ENCODE measurements at regions not wholly inside any gene's neighbourhood (a gene's known extent, or its start where the extent isn't known, plus 50 kb on each side); places are given as distances from the start of the nearest gene placed in this dataset.

DNA sequence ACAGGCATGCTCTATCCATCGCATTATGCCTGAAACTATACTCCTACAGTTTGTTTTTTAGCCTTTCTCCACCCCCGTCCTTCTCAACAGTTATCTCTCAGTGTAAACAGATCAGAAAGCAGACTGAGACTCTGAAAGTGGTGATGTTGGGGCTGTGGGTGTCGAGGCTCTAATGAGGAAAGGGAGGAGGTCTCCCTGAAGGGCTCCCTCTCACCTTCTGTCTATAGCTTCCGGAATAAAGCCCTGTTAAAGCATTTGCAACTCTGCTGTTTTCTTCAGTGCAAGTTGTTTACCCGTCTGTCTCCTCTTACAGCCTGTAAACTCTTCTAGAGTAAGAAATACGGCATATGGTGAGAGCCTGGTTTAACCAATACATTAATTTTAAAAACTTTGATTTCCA is 136.7 kb upstream of the SYT4 start:
- TF ChIP-seq, protein P1, sequence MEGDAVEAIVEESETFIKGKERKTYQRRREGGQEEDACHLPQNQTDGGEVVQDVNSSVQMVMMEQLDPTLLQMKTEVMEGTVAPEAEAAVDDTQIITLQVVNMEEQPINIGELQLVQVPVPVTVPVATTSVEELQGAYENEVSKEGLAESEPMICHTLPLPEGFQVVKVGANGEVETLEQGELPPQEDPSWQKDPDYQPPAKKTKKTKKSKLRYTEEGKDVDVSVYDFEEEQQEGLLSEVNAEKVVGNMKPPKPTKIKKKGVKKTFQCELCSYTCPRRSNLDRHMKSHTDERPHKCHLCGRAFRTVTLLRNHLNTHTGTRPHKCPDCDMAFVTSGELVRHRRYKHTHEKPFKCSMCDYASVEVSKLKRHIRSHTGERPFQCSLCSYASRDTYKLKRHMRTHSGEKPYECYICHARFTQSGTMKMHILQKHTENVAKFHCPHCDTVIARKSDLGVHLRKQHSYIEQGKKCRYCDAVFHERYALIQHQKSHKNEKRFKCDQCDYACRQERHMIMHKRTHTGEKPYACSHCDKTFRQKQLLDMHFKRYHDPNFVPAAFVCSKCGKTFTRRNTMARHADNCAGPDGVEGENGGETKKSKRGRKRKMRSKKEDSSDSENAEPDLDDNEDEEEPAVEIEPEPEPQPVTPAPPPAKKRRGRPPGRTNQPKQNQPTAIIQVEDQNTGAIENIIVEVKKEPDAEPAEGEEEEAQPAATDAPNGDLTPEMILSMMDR (IDR thresholded peaks at IDR 0.05; ENCODE audit: insufficient read depth, missing control alignments), result no peak
- DNase-seq (ENCODE audit: insufficient read length, low spot score) (no peak), FAIRE-seq (no peak)

DNA sequence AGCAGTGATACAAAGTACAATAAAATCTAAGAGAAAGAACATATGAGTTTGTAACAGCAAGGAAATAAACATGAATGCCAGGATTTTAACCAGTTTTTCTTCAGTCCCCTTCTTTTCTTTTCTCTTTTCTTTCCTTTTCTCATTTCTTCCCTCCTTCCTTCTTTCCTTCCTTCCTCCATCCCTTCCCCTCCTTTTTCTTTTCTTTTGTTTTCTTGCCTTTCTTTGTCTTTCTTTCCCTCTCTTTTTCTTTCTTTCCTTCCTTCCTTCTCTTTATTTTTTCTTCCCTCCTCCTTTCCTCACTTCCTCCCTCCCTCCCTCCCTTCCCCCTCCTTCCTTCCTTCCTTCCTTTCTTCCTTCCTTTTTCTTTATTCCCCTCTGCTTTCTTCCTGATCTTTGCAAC is 142.8 kb upstream of the SYT4 start:
- DNase-seq (ENCODE audit: insufficient read length, low spot score) (no peak), FAIRE-seq (peak; percentile 56)

DNA sequence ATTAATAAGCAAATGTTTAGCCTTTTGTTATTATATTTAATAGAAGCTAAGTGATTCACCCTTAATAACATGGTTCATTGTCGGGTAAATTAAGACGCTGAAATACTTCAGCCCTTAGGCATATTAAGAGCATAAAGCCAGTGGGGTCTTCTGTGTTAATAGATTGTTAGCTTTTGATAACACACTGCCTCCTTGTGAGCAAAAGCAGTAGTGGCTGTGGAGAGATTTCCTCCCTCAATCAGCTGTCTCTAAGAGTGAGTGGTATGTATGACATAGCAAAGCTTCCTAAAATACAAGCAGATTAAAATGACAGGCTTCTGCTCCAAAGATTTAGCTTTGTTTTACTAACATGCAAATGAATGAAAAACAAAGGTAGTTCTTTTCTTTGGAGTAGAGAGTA is 143.7 kb upstream of the SYT4 start:
- peak; percentile 61 for FAIRE-seq

More for the DNA sequence above, 142.8 kb upstream of the SYT4 start:
- TF ChIP-seq, protein P1 (IDR thresholded peaks at IDR 0.05; ENCODE audit: insufficient read depth, missing control alignments), result no peak

DNA sequence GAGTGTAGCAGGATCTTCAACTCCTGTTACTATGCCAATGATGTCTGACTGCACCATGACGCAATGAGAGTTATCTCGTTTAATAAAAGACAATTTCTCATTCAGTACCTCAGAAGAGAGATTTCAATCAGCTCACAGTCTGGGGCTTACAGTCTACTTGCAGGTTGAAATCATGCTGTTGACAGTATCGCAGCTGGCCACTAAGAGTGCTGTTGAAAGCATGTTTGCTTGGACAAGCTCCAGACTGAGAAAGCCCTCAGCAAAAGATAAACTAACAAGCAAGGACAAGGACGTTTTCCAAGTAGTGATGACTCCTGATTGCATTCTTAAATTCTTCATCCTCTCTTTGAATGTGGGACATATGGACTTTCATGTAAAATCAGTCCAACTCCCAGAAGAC is 145.2 kb upstream of the SYT4 start:
- FAIRE-seq (peak; percentile 81), DNase-seq (ENCODE audit: insufficient read length, low spot score) (no peak)

More for the DNA sequence above, 143.7 kb upstream of the SYT4 start:
- TF ChIP-seq, protein P1 (IDR thresholded peaks at IDR 0.05; ENCODE audit: insufficient read depth, missing control alignments), result peak; percentile 25
- DNase-seq (ENCODE audit: insufficient read length, low spot score), result no peak

DNA sequence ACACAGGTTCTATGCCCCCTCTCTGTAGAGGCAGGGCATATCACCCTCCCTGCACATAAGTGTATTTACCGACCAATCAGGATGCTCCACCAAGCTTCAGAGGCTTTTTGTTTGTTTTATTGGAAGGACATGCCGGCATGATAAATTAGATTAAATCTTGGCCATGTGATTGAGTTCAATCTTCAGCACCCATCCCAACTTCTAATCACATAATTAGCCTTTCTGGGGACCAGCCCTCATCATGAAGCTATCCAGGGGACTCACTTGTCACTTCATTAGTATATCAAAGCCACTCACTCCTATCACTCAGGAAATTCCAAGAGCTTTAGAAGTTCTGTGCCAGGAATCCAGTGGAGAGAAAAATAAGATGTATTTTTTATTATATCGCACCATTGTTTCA is 158.6 kb upstream of the SYT4 start:
- no peak for FAIRE-seq
- DNase-seq (ENCODE audit: insufficient read length, low spot score), result no peak
- TF ChIP-seq, protein P1 (IDR thresholded peaks at IDR 0.05; ENCODE audit: insufficient read depth, missing control alignments), result no peak

More for the DNA sequence above, 145.2 kb upstream of the SYT4 start:
- TF ChIP-seq, protein P1 (IDR thresholded peaks at IDR 0.05; ENCODE audit: insufficient read depth, missing control alignments), result no peak

DNA sequence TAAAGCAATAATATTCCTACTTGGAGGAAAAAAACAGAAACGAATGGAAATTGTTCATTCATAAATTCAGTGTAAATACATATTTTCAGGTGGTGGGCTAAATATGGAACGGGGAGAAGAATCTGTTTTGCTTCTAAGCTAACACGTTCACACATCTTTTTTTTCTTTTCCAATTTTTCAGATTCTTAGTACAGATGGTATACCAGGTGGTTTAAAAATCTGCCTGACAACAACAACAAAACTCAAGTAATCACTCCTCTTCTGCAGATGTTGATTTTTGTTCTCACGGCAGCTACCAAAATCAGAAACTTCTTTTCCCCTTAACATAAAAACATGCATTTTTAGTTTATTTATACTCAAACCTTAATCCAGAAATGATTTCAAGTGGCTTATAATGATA is 164.8 kb upstream of the SYT4 start:
- DNase-seq (ENCODE audit: insufficient read length, low spot score), result no peak
- TF ChIP-seq, protein P1 (IDR thresholded peaks at IDR 0.05; ENCODE audit: insufficient read depth, missing control alignments), result no peak
- FAIRE-seq, result no peak

DNA sequence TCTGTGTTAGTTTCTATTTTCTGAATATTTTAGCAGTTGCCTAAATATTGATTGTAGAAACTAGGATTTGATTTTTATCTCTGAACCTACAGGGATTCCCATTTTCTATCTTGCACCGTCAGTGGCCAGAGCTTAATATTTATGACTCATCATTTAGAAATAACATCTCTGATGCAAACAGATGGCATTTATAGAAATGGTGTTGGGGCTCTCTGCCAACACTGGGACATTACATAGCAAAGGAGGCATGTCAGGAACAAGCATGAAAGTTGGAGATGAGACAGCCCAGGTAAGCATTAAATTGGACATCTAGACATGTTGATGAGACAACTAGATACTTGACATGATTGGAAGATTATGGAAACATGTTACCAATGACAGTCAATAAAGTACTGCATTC is 165.3 kb upstream of the SYT4 start:
- FAIRE-seq (no peak), DNase-seq (ENCODE audit: insufficient read length, low spot score) (no peak)
- TF ChIP-seq, protein P1 (IDR thresholded peaks at IDR 0.05; ENCODE audit: insufficient read depth, missing control alignments), result no peak

Data from D721Med (cell line).